Middle frontal gyrus (tissue), 1 donor: ENCODE measurements at regions not wholly inside any gene's neighbourhood (a gene's known extent, or its start where the extent isn't known, plus 50 kb on each side); places are given as distances from the start of the nearest gene placed in this dataset.

Experiments
- DNase-seq: peaks from one replicate; pipeline ENCODE4 v3.0.0-alpha.2; 2015; ENCODE audit warnings: low spot score; ENCODE audit errors: extremely low spot score

DNA sequence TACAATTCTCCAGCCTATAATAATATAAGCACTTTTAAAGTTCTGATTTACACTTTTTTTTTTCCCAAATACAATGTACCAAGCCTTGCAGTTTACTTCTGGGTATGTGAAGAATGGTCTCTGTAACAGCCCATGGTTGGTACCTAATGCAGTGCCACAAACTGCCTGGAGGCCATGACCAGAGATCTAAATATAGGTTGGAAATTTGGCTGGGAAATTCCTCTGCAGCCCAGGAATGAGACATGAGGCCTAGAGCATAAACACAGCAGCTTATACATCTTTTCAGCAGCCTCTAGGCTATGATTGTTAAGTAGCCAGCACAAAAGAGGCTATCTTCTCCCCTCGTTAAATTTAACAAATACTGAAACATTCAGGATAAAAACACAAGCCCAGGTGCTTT, 432.0 kb upstream of the FAM98A start:
- no peak for DNase-seq

- no peak for DNase-seq
These were observed 431.2 kb upstream of the FAM98A start for GRCh38 chr2:34030273-34030672.

GRCh38 chr2:34029073-34029472, 430.0 kb upstream of the FAM98A start:
- DNase-seq = no peak

DNA sequence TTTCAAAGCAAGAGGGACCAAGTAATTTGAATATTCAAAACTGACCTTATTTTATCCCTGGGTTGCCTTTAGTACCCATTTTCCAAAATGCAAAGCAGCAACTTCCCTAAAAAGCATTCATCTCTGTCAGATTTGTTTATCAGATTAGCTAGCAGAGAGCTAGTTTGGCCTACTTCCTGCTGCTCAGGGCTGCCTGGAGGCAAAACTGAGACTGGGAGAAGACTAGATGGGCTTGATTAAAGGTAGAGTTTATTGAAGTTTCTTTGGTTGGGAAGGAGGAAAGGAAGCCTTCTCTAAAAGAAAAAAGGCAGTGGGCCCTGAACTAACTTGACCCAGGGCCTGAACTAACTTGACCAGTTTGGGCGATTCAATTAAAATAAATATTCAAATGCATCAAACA, 426.1 kb upstream of the FAM98A start:
- no peak for DNase-seq

- DNase-seq = peak; percentile 38
These were observed 413.7 kb upstream of the FAM98A start for GRCh38 chr2:34012715-34013302.

DNA sequence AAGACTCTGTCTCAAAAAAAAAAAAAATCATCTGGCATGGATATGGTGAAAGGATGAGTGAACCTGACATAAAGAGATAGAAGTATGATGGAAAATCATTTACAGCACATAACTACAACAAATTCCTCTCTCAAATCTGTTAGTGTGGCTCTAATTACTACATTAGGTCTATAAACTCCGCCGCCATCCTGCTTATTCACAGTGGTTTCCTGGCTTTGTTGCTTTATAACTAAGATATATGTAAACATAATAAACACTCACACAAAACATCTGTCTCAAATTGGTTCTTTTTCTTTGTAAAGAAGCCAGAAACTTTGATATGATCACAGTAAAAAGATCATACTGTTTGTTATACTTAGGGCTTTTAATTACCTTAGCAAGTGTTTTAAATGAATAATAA, 412.6 kb upstream of the FAM98A start:
- DNase-seq = no peak

- DNase-seq = no peak
These were observed 406.8 kb upstream of the FAM98A start for GRCh38 chr2:34005901-34006300.

DNA sequence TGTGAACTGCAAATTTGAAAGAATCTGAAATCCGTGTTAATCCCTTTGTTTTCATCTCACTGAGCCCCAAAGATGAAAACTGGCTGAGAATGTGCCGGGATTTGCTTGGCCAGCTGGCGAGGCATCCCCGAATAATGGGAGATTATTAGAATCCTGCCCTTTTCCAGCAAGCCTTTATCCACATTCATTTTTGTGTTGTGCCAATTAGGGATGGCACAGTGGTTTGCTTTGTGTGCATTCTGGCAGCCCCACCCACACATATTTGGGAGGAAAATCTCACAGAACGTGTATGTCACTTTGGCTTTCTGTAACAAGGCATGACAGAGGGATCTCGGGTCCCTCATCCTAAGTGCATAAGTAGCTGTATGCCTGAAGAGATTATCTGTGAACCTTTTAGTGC, 405.8 kb upstream of the FAM98A start:
- no peak for DNase-seq

DNA sequence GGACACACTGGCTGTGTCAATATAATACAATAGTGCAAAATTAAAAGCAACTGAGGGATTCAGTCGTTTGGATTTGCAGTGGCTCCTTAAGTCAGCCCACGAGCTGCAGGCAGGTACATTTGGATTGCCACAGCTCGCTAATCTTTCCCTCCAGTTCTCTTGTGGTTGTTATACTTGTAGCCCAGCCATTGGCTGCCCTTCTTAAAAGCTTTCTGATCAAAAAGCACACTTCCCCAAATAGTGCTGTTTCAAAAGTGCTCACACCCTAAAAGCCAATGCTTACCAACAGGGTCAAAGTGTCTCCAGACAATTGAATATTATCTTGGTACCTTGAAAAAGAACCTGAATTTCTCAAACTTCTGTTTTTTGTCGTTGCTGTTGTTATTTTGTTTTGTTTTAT, 404.7 kb upstream of the FAM98A start:
- DNase-seq = no peak

- DNase-seq = no peak
These were observed 402.5 kb upstream of the FAM98A start for GRCh38 chr2:34001557-34001956.

DNA sequence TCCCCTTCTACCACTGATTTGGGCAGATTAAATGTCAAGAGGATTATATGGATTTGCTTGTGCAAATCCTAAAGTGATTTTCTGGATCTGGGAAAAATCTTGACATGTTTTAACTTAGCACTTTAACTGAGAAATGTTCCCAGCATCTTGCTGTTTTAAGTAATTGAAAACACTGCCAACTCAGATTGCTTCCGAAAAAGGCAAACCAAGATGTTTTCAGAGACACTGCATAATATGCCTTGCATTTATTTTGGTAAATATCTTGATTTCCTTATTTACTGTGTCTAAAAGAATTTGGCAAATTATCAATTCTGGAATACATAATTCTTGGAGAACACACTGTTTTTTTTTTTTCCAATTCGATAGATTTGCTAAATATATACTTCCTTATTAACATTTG, 385.0 kb upstream of the FAM98A start:
- DNase-seq = peak; percentile 13

GRCh38 chr2:33978471-33978870, 379.4 kb upstream of the FAM98A start:
- DNase-seq = no peak

DNA sequence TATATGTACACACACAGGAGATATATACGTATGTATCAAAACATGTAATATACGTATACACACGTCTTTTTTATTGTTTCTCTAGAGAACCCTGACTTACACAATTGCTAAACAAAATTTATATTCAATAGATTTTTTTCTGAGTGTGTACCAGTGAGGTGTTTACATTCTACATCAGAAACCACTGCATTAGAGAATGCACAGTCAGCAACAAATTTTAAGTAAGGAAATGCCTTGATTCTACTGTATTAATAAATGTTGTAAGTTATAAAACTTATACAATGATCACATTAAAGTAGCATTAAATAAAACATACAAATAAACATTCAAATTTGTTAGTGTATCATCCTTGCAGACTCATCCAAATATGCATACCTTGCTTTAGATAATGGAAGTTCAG, 376.4 kb upstream of the FAM98A start:
- DNase-seq = no peak

DNA sequence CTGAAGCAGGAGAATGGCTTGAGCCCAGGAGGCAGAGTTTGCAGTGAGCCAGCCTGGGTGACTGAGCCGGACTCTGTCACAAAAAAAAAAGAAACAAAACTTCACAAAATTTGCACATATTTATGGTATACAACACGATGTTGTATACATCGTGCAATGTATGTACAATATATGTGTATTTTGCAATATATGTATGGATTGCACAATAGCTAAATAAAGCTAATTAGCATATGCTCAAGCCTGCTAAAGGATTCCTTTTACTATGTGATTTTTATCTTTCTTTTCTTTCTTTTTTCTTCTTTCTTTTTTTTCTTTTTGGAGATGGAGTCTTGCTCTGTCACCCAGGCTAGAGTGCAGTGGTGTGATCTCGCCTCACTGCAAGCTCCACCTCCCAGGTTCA, 368.0 kb upstream of the FAM98A start:
- DNase-seq = no peak

DNA sequence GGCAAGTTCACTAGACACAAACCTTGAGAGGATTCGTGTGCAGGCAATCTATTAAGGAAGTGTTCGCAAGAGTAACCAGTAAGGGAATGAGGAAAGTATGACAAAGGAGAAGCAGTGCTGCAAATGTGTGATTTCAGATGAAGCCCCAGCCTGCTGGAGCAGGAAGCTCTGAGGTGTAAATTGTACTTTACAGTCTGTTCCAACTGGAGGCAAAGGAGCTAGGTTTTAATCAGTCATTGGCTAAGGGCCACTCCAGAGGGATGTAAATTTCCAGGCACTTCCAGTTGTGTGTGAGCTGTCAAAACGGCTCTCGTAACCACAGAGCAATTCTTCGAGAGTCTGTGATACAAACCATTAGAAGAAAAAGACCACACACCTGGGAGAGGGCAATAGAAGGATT, 359.5 kb upstream of the FAM98A start:
- no peak for DNase-seq

DNA sequence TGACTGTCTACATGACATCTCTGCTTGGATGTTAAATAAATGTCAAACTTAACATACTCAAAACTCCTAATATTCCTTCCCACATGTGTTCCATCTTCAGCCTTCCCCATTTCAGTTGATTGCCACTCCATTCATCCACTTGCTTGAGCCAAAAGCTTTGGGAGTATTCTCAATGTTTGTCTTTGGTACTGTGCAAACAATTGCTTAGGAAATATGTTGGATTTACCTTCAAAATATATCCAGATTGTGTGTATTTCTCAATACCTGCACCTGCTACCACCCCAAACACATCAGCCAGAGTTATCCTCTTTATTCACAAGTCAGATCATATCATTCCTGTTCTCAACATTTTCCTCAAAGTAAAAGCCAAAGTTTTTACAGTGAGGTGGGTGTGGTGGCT, 350.3 kb upstream of the FAM98A start:
- DNase-seq = no peak

DNA sequence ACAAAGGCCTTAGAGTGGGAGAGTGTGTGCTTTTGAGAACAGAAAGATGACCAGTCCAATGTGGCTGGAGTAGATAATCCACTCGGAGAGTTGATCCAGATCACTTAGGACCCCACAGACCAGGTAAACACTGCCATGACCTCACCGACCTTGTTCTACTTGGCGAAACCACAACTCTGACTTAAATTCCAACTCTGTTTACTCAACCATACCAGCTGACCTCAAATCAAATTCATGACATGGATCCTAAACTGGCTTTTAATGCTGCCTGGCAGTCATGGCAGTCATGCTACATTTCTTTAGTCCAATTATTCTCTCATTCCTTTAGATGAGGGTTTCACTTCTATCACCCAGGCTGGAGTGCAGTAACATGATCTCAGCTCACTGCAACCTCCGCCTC, 347.1 kb upstream of the FAM98A start:
- DNase-seq = no peak

DNA sequence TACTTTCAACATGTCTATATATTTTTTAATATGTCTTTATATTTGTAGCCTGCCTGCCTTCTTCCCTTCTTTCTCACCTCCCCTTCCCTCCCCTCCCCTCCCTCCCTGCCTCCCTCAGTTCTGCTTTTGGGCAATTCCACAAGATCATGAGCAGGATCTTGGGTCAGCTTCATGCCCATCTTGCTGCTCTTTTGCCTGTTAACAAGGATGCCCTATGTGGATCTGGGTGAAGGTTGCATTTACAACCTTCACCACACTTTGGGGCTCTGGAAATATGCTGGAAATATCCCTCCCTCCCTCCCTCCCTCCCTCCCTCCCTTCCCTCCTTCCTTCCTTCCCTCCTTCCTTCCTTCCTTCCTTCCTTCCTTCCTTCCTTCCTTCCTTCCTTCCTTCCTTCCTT, 334.1 kb upstream of the FAM98A start:
- DNase-seq = no peak

GRCh38 chr2:33931164-33931563, 332.1 kb upstream of the FAM98A start:
- DNase-seq = no peak

GRCh38 chr2:33929467-33929866, 330.4 kb upstream of the FAM98A start:
- no peak for DNase-seq

DNA sequence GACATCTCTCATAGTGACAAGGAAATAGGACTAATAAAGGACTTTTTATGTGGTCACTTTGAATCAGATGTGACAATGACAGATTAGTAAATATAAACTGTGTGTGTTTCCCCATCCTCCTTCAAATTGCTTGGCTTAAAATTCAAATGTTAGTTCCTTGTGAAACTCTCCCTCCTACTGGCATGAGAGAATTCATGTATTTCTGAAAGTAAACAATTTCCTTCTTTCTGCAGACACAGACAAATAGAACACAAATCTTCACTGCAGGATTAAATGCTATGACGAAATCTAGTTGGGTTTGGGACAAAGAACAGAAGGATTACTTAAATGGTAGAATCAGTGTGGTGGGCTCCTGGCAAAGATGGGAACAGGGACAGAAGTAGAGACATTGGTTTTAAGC, 328.7 kb upstream of the FAM98A start:
- DNase-seq = no peak

GRCh38 chr2:33925311-33925710, 326.2 kb upstream of the FAM98A start:
- no peak for DNase-seq

DNA sequence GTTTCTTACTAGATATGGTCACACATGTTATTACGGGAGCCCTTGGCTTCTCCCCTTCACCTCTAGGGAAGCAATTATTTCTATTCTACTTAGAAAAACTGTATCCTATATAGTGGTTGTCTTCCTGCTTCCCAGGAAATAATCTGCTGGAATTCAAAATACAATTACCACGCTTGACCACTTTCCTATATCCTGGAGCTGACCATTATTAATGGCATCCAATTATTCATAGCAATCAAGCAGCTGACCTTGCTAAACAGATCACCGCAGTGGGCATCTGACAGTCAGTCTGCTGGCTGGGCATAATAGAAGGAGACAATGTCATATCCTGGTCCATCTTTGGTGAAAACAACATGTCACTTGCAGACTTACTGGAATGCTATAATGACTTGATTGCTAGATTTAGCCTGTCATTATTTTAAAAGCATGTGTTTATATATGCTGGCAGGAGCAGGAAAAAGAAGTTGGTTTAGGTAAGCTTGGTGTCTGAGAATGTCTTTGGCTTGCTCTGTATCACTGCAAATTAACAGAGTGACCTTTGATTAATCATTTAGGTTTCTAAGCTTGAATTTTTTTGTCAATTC, 325.6 kb upstream of the FAM98A start:
- DNase-seq = no peak

- no peak for DNase-seq
These were observed 318.2 kb upstream of the FAM98A start for GRCh38 chr2:33917252-33917651.
